Astrocyte of the hippocampus (primary cell): ENCODE measurements at regions not wholly inside any gene's neighbourhood (a gene's known extent, or its start where the extent isn't known, plus 50 kb on each side); places are given as distances from the start of the nearest gene placed in this dataset.
"Not testable (repeated sequence)": the region's sequence is repeated elsewhere in the genome, so short reads cannot be mapped to it uniquely, and the experiment has no call there.

ENCODE experiments used
- DNase-seq: peaks from one replicate; pipeline ENCODE4 v3.0.0; 2011; ENCODE audit warnings: low read depth, low spot score

- no peak for DNase-seq
Measured at GRCh38 chr6:6091608-6092002, 84.9 kb upstream of the NRN1 start.

- no peak for DNase-seq
Measured at GRCh38 chr6:6090861-6091607, 84.3 kb upstream of the NRN1 start.

- no peak for DNase-seq
Measured at GRCh38 chr6:6085928-6086668, 79.4 kb upstream of the NRN1 start.

- DNase-seq = no peak
Measured at GRCh38 chr6:6080975-6081374, 74.2 kb upstream of the NRN1 start.

GRCh38 chr6:6074190-6074589 lies 67.5 kb upstream of the NRN1 start:
- DNase-seq = no peak

- DNase-seq = not testable (repeated sequence)
Measured at GRCh38 chr6:6068157-6068556, 61.4 kb upstream of the NRN1 start.

GRCh38 chr6:6058054-6058444 lies 51.3 kb upstream of the NRN1 start:
- DNase-seq = no peak

GRCh38 chr6:6057442-6058053 lies 50.8 kb upstream of the NRN1 start:
- DNase-seq = peak; percentile 63
